ENCODE measurements at regions not wholly inside any gene's neighbourhood (a gene's known extent, or its start where the extent isn't known, plus 50 kb on each side); places are given as distances from the start of the nearest gene placed in this dataset.
A peak's percentile ranks its signal among the peaks of the same experiment; 100 is the strongest.

DNA sequence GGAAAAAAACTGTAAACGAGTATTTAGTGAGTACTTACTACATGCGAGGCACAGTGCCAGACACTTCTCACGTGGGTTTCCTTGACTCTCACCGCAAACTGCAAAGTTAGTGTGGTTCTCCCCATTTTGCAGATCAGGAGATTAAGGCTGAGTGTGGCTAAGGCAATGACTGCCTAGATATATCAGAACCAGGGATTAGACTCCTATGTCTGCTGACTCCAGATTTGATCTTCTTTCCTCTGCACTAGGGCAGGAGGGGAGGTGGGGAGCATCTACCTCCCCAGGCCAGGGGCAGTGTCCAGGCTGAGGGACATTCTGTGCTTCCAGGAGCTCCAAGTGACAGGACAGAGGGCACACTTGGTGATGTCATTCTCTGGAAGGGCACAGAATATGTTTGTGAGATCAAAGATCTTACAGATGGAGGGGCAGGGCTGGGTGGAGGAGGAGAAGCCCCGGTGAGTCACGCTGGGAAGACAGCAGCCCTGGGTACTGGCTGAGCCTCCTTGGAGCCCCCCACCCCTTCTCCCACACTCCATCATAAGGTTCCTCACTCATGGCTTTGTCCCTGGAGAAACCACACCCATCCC is 92.4 kb downstream of the RHOB start (continued):
- TF ChIP-seq, protein P1, sequence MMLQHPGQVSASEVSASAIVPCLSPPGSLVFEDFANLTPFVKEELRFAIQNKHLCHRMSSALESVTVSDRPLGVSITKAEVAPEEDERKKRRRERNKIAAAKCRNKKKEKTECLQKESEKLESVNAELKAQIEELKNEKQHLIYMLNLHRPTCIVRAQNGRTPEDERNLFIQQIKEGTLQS (CRISPR knock-in tag; IDR thresholded peaks at IDR 0.05) = peak; percentile 83
- no peak for TF ChIP-seq MTF2 (CRISPR knock-in tag; IDR thresholded peaks at IDR 0.05; ENCODE audit: borderline replicate concordance)
- TF ChIP-seq THYN1 (CRISPR knock-in tag; IDR thresholded peaks at IDR 0.05; ENCODE audit: borderline replicate concordance, low read depth) = no peak
- TF ChIP-seq CCAR2 (optimal IDR thresholded peaks at IDR 0.05; ENCODE audit: low read depth, low read length) = no peak
- TF ChIP-seq, protein P2, sequence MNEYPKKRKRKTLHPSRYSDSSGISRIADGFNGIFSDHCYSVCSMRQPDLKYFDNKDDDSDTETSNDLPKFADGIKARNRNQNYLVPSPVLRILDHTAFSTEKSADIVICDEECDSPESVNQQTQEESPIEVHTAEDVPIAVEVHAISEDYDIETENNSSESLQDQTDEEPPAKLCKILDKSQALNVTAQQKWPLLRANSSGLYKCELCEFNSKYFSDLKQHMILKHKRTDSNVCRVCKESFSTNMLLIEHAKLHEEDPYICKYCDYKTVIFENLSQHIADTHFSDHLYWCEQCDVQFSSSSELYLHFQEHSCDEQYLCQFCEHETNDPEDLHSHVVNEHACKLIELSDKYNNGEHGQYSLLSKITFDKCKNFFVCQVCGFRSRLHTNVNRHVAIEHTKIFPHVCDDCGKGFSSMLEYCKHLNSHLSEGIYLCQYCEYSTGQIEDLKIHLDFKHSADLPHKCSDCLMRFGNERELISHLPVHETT (CRISPR knock-in tag; conservative IDR thresholded peaks at IDR 0.05) = no peak
- TF ChIP-seq SRY (CRISPR knock-in tag; IDR thresholded peaks at IDR 0.05) = 0 out of 2 replicates have a peak, but pooled peaks have one; percentile 26
- TF ChIP-seq, protein P3, sequence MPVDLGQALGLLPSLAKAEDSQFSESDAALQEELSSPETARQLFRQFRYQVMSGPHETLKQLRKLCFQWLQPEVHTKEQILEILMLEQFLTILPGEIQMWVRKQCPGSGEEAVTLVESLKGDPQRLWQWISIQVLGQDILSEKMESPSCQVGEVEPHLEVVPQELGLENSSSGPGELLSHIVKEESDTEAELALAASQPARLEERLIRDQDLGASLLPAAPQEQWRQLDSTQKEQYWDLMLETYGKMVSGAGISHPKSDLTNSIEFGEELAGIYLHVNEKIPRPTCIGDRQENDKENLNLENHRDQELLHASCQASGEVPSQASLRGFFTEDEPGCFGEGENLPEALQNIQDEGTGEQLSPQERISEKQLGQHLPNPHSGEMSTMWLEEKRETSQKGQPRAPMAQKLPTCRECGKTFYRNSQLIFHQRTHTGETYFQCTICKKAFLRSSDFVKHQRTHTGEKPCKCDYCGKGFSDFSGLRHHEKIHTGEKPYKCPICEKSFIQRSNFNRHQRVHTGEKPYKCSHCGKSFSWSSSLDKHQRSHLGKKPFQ (CRISPR knock-in tag; IDR thresholded peaks at IDR 0.05; ENCODE audit: insufficient replicate concordance) = peak; percentile 47
- no peak for TF ChIP-seq SOX6 (IDR thresholded peaks at IDR 0.05)
- TF ChIP-seq SOX6 (CRISPR knock-in tag; IDR thresholded peaks at IDR 0.05) = no peak
- TF ChIP-seq, protein P4, sequence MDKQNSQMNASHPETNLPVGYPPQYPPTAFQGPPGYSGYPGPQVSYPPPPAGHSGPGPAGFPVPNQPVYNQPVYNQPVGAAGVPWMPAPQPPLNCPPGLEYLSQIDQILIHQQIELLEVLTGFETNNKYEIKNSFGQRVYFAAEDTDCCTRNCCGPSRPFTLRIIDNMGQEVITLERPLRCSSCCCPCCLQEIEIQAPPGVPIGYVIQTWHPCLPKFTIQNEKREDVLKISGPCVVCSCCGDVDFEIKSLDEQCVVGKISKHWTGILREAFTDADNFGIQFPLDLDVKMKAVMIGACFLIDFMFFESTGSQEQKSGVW (CRISPR knock-in tag; IDR thresholded peaks at IDR 0.05; ENCODE audit: borderline replicate concordance) = no peak
- no peak; the same call in 1 of the 2 replicates for TF ChIP-seq ZSCAN9 (CRISPR knock-in tag; IDR thresholded peaks at IDR 0.05; ENCODE audit: borderline replicate concordance)
- TF ChIP-seq, protein P5, sequence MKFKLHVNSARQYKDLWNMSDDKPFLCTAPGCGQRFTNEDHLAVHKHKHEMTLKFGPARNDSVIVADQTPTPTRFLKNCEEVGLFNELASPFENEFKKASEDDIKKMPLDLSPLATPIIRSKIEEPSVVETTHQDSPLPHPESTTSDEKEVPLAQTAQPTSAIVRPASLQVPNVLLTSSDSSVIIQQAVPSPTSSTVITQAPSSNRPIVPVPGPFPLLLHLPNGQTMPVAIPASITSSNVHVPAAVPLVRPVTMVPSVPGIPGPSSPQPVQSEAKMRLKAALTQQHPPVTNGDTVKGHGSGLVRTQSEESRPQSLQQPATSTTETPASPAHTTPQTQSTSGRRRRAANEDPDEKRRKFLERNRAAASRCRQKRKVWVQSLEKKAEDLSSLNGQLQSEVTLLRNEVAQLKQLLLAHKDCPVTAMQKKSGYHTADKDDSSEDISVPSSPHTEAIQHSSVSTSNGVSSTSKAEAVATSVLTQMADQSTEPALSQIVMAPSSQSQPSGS (CRISPR knock-in tag; IDR thresholded peaks at IDR 0.05) = peak; percentile 45; the same call in 1 of the 2 replicates
- TF ChIP-seq NR2F2 (IDR thresholded peaks at IDR 0.05; ENCODE audit: borderline replicate concordance, low read depth) = 0 out of 2 replicates have a peak, but pooled peaks have one; percentile 12
- TF ChIP-seq, protein P6, sequence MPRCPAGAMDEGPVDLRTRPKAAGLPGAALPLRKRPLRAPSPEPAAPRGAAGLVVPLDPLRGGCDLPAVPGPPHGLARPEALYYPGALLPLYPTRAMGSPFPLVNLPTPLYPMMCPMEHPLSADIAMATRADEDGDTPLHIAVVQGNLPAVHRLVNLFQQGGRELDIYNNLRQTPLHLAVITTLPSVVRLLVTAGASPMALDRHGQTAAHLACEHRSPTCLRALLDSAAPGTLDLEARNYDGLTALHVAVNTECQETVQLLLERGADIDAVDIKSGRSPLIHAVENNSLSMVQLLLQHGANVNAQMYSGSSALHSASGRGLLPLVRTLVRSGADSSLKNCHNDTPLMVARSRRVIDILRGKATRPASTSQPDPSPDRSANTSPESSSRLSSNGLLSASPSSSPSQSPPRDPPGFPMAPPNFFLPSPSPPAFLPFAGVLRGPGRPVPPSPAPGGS (CRISPR knock-in tag; IDR thresholded peaks at IDR 0.05) = no peak; the same call in 1 of the 2 replicates
- no peak for TF ChIP-seq AKAP8 (CRISPR knock-in tag; IDR thresholded peaks at IDR 0.05)
- TF ChIP-seq TRIM24 (CRISPR knock-in tag; IDR thresholded peaks at IDR 0.05) = no peak
- TF ChIP-seq, protein P7, sequence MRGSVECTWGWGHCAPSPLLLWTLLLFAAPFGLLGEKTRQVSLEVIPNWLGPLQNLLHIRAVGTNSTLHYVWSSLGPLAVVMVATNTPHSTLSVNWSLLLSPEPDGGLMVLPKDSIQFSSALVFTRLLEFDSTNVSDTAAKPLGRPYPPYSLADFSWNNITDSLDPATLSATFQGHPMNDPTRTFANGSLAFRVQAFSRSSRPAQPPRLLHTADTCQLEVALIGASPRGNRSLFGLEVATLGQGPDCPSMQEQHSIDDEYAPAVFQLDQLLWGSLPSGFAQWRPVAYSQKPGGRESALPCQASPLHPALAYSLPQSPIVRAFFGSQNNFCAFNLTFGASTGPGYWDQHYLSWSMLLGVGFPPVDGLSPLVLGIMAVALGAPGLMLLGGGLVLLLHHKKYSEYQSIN (CRISPR knock-in tag; IDR thresholded peaks at IDR 0.05; ENCODE audit: borderline replicate concordance) = no peak
- peak; percentile 85 for TF ChIP-seq FOSL2 (CRISPR knock-in tag; IDR thresholded peaks at IDR 0.05)

Measured in HepG2 (cell line).